NB4 (cell line): ENCODE measurements at regions not wholly inside any gene's neighbourhood (a gene's known extent, or its start where the extent isn't known, plus 50 kb on each side); places are given as distances from the start of the nearest gene placed in this dataset.

Experiments
- CTCF ChIP-seq: IDR thresholded peaks from one replicate; pipeline ENCODE4 v1.5.1; 2012; ENCODE audit warnings: low read depth, low read length
- MAX ChIP-seq: IDR thresholded peaks from 2 replicates; pipeline ENCODE4 v1.6.1; 2011; ENCODE audit warnings: low read depth, low read length

- TF ChIP-seq MAX (no peak), CTCF (no peak)
Observed at GRCh38 chrX:42366181-42366580, 411.8 kb downstream of the PPP1R2C start.
